ENCODE measurements at regions not wholly inside any gene's neighbourhood (a gene's known extent, or its start where the extent isn't known, plus 50 kb on each side); places are given as distances from the start of the nearest gene placed in this dataset.

DNA sequence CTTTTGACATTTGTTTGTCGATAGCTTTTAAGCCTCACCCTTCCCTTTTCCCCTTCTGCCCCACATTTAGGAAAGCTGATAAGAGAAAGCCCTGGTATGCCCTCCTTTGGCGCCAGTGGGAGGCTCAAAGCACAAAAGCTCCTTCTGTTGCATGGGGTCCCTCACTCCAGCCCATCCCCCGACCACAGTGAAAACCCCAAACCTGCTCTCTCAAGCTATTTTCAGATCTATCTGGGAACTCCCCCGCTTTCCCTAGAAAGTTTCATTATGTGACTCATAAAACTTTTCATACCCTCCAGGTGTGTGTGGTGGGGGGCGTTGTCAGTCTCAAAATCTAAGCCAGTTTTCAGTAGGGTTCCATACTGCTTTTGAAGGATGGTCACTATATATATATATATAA, 259.0 kb upstream of the PCDH7 start:
- H3K4me3 ChIP-seq (ENCODE audit: low read depth, low read length): no peak overlapping the region
- no peak for DNase-seq (ENCODE audit: low read depth)
- no peak for TF ChIP-seq CTCF (IDR thresholded peaks at IDR 0.05; ENCODE audit: low read depth, low read length, missing control alignments)
- in situ Hi-C loops (cut with HindIII; ENCODE audit: low sequenced_read_pairs): no loop called here

GRCh38 chr4:30462445-30463090, 257.6 kb upstream of the PCDH7 start:
- no peak overlapping the region for H3K4me3 ChIP-seq (ENCODE audit: low read depth, low read length)
- no peak for TF ChIP-seq CTCF (IDR thresholded peaks at IDR 0.05; ENCODE audit: low read depth, low read length, missing control alignments)
- no peak for DNase-seq (ENCODE audit: low read depth)
- in situ Hi-C loops (cut with HindIII; ENCODE audit: low sequenced_read_pairs): no loop called here

DNA sequence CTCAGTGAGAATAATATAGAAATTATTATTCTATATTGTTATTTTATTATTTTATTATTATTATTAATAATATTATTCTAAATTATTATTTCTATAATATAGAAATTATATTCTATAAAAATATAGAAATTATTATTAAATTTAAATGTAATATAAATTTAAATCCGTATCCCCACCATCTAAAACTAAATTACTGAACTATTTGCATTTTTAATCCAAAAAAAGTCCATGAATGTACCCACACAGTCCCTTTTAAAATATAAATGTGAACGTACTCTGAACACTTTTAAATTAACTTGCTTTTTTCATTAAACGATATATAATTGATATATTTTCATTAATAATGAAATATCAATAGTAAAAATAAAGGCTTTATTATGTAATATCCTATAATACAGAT, 248.3 kb upstream of the PCDH7 start:
- DNase-seq (ENCODE audit: low read depth): no peak
- TF ChIP-seq CTCF (IDR thresholded peaks at IDR 0.05; ENCODE audit: low read depth, low read length, missing control alignments): no peak
- in situ Hi-C loops (cut with HindIII; ENCODE audit: low sequenced_read_pairs): no loop called here
- H3K4me3 ChIP-seq (ENCODE audit: low read depth, low read length): no peak overlapping the region

DNA sequence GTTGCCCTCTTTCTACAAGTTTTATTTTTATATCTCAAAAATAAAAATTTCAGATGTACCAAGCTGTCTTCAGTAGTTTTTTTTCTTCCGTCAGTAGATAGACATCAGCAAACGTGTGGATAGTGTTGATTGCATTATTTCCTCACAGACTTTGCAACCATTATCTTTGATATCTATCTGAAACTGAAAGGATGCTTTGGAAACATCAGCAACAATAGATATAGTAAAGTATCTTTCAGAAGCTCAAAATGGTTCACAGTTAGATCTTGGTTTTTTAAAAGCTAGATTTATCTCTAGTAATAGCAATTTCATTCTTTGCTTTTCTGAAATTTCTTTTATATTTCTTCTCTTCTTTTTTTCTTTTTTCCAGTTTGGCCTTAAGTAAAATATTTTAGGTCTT, 246.9 kb upstream of the PCDH7 start:
- in situ Hi-C loops (cut with HindIII; ENCODE audit: low sequenced_read_pairs): no loop called here
- no peak for TF ChIP-seq CTCF (IDR thresholded peaks at IDR 0.05; ENCODE audit: low read depth, low read length, missing control alignments)
- no peak overlapping the region for H3K4me3 ChIP-seq (ENCODE audit: low read depth, low read length)
- no peak for DNase-seq (ENCODE audit: low read depth)

- TF ChIP-seq CTCF (IDR thresholded peaks at IDR 0.05; ENCODE audit: low read depth, low read length, missing control alignments): no peak
- no peak overlapping the region for H3K4me3 ChIP-seq (ENCODE audit: low read depth, low read length)
- no peak for DNase-seq (ENCODE audit: low read depth)
- in situ Hi-C loops (cut with HindIII; ENCODE audit: low sequenced_read_pairs): no loop called here
Observed at GRCh38 chr4:30495251-30495650, 224.9 kb upstream of the PCDH7 start.

DNA sequence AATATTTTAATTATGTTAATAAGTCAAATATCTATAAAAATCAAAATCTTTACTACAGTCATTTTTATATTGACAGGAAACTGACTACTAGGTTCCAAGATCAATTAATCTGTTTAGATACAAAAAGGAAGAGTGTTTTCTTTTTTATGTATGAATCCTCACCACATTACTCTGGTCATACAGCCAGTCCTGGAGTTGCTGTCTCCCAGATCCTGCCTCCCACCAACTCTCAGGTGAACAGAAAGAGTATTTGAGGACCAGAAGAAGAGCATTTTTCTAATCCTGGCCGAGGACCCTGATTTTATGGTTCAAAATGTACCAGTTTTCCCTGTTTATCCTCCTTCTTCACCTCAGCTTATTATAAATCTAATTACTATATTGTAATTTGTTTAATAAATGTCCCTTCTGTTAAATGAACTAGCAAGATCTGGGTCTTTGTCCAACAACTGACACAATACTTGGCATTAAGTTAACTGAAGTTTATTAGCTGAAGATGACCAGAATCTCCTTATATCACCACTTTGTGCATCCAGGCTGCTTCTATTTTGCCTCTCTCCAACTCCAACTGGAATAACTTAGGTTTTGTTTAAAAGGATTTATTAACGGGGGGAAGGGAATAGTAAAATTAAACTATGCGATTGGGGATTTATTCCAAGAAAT, 224.4 kb upstream of the PCDH7 start:
- no peak for DNase-seq (ENCODE audit: low read depth)
- in situ Hi-C loops (cut with HindIII; ENCODE audit: low sequenced_read_pairs): no loop called here
- H3K4me3 ChIP-seq (ENCODE audit: low read depth, low read length): no peak overlapping the region
- no peak for TF ChIP-seq CTCF (IDR thresholded peaks at IDR 0.05; ENCODE audit: low read depth, low read length, missing control alignments)

Data from astrocyte of the cerebellum (primary cell).